ENCODE measurements at regions not wholly inside any gene's neighbourhood (a gene's known extent, or its start where the extent isn't known, plus 50 kb on each side); places are given as distances from the start of the nearest gene placed in this dataset.

- no peak for TF ChIP-seq CTCF (IDR thresholded peaks at IDR 0.05; ENCODE audit: control insufficient read depth, extremely low read depth, insufficient read depth)
- no peak for DNase-seq (ENCODE audit: low read depth)
Observed at GRCh38 chr3:182246870-182247269, 535.1 kb downstream of the SOX2 start.

DNA sequence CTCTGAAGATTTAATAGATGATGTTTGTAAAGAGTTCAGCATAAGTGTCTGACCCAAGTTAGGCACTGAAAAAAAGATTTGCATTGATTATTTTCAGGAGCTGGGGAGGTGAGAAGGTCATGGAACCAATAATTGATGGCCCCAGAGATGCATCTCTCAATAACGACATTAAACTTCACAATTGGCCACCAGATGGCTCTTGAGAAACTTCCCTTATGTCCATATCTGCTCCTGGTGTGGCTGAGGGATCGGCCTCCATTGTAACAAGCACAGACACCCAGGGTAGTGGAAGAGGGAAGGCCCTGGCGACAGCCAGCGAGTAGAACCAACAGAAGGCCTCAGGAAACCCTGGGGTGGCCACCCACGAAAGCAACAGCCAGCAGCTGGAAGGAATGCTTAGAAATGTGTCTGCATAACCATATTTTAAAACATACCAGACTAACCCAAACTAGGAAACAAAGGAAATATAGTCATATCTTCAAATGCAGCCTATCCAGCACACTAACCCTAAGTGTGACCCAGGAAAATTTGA, 536.7 kb downstream of the SOX2 start:
- H3K4me3 ChIP-seq (ENCODE audit: low read depth, low read length): no peak overlapping the region
- peak; percentile 28 for TF ChIP-seq CTCF (IDR thresholded peaks at IDR 0.05; ENCODE audit: control insufficient read depth, extremely low read depth, insufficient read depth)
- no peak for DNase-seq (ENCODE audit: low read depth)

More at GRCh38 chr3:182246870-182247269, 535.1 kb downstream of the SOX2 start:
- H3K4me3 ChIP-seq (ENCODE audit: low read depth, low read length): no peak overlapping the region

DNA sequence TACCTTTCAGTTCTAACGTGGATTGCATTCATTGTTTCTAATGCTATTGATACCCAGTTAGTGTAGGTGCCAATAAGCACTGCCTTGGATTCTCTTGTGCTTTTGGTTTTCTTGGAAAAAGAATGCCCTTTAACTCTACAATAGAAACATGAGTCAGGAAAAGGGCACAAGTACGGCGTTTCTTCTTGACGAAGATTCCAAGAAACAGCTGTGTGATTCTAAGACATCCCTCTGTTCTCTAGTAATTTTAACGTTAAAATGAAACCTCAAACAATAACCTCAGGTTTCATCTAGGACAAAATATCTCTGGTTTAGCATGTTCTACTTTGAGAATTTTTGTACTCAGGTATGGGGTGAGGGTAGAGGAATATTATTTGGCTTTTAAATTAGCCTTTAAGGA, 540.5 kb upstream of the ATP11B start:
- H3K4me3 ChIP-seq (ENCODE audit: low read depth, low read length): no peak overlapping the region
- no peak for TF ChIP-seq CTCF (IDR thresholded peaks at IDR 0.05; ENCODE audit: control insufficient read depth, extremely low read depth, insufficient read depth)
- DNase-seq (ENCODE audit: low read depth): no peak

- DNase-seq (ENCODE audit: low read depth): no peak
- H3K4me3 ChIP-seq (ENCODE audit: low read depth, low read length): no peak overlapping the region
- no peak for TF ChIP-seq CTCF (IDR thresholded peaks at IDR 0.05; ENCODE audit: control insufficient read depth, extremely low read depth, insufficient read depth)
Observed at GRCh38 chr3:182255158-182255557, 538.1 kb upstream of the ATP11B start.

- no peak for TF ChIP-seq CTCF (IDR thresholded peaks at IDR 0.05; ENCODE audit: control insufficient read depth, extremely low read depth, insufficient read depth)
- H3K4me3 ChIP-seq (ENCODE audit: low read depth, low read length): no peak overlapping the region
- no peak for DNase-seq (ENCODE audit: low read depth)
Observed at GRCh38 chr3:182257361-182257760, 535.9 kb upstream of the ATP11B start.

GRCh38 chr3:182258538-182259177, 534.6 kb upstream of the ATP11B start:
- no peak overlapping the region for H3K4me3 ChIP-seq (ENCODE audit: low read depth, low read length)
- DNase-seq (ENCODE audit: low read depth): peak; percentile 22

More at GRCh38 chr3:182258538-182259177, 534.6 kb upstream of the ATP11B start:
- TF ChIP-seq CTCF (IDR thresholded peaks at IDR 0.05; ENCODE audit: control insufficient read depth, extremely low read depth, insufficient read depth): peak; percentile 69

Data from LNCaP clone FGC (cell line).